MCF 10A (cell line): ENCODE measurements at regions not wholly inside any gene's neighbourhood (a gene's known extent, or its start where the extent isn't known, plus 50 kb on each side); places are given as distances from the start of the nearest gene placed in this dataset.
A peak's percentile ranks its signal among the peaks of the same experiment; 100 is the strongest.

ENCODE experiments used
- BruUV-seq: library from RNA; stranded (reverse); fragments of 400-500 nt; replicated peaks from 2 replicates; lab custom pipeline; 2021; lab: Mats Ljungman, UMichigan
- CTCF ChIA-PET: fragments of 300-600 bp; sonication (Branson Sonifier 250); formaldehyde crosslinking; extraction: SDS; loops from one replicate; lab custom pipeline; 2021; ENCODE audit warnings: antibody characterized with exemption, inconsistent platforms; lab: Yijun Ruan, JAX
- POLR2A ChIA-PET: fragments of 300-600, 350-650 bp; sonication (Branson Sonifier 250); formaldehyde crosslinking; extraction: SDS; loops from one replicate; lab custom pipeline; 2020; ENCODE audit warnings: antibody characterized with exemption, inconsistent platforms; lab: Yijun Ruan, JAX
- DNase-seq: peaks from one replicate; pipeline ENCODE4 v3.0.0-alpha.2; 2018; ENCODE audit not compliant: unreplicated experiment
- H3K27ac Mint-ChIP-seq: one replicate; pipeline ENCODE4 v1.8.0; 2022; ENCODE audit warnings: mild to moderate bottlenecking, low read depth, mixed read lengths; ENCODE audit not compliant: unreplicated experiment
- H3K27me3 Mint-ChIP-seq: one replicate; pipeline ENCODE4 v1.8.0; 2022; ENCODE audit warnings: mixed read lengths; ENCODE audit not compliant: insufficient read depth, unreplicated experiment
- H3K36me3 Mint-ChIP-seq: one replicate; pipeline ENCODE4 v1.8.0; 2022; ENCODE audit warnings: mild to moderate bottlenecking, moderate library complexity, mixed read lengths; ENCODE audit not compliant: insufficient read depth, unreplicated experiment
- H3K4me1 Mint-ChIP-seq: one replicate; pipeline ENCODE4 v1.8.0; 2022; ENCODE audit warnings: mixed read lengths; ENCODE audit not compliant: insufficient read depth, unreplicated experiment
- H3K4me3 Mint-ChIP-seq: one replicate; pipeline ENCODE4 v1.8.0; 2022; ENCODE audit warnings: mild to moderate bottlenecking, moderate library complexity, mixed read lengths; ENCODE audit not compliant: unreplicated experiment
- H3K9me3 Mint-ChIP-seq: one replicate; pipeline ENCODE4 v1.8.0; 2022; ENCODE audit warnings: mixed read lengths; ENCODE audit not compliant: unreplicated experiment
- CTCF ChIP-seq: fragments of 200-600 bp; IDR thresholded peaks from one replicate; pipeline ENCODE4 v1.8.0; 2022; ENCODE audit warnings: antibody characterized with exemption, mild to moderate bottlenecking; ENCODE audit not compliant: unreplicated experiment
- intact Hi-C: fragments of 100-400 bp; cut with micrococcal nuclease; formaldehyde crosslinking; loops from 2 replicates; pipeline ENCODE4 v1.14.1; 2022

GRCh38 chr4:17120761-17121160 is 222.3 kb upstream of the LDB2 start:
- no peak overlapping the region for H3K4me3 Mint-ChIP-seq
- intact Hi-C loops, result no loop called here
- BruUV-seq, result no TSS peak

GRCh38 chr4:17117746-17118145 is 219.3 kb upstream of the LDB2 start:
- DNase-seq, result no peak
- no peaks in the 10 kb centered on the region for H3K36me3 Mint-ChIP-seq
- H3K27me3 Mint-ChIP-seq, result no peaks in the 10 kb centered on the region
- H3K27ac Mint-ChIP-seq, result no peak overlapping the region
- intact Hi-C loops, result loop anchor here (10.0 kb wide), 1 partner anchor 207 kb away; no protein-coding TSS in a partner anchor
- BruUV-seq, result no TSS peak
- H3K4me1 Mint-ChIP-seq, result no peaks in the 10 kb centered on the region
- no peak for TF ChIP-seq CTCF
- ChIA-PET CTCF (no interaction called here), POLR2A (no interaction called here)
- peaks cover 7% of the 10 kb centered on the region for H3K9me3 Mint-ChIP-seq
- H3K4me3 Mint-ChIP-seq, result no peak overlapping the region

More at GRCh38 chr4:17120761-17121160, 222.3 kb upstream of the LDB2 start:
- Mint-ChIP-seq H3K36me3 (no peaks in the 10 kb centered on the region), H3K27ac (no peak overlapping the region), H3K27me3 (no peaks in the 10 kb centered on the region), H3K4me1 (no peaks in the 10 kb centered on the region), H3K9me3 (no peaks in the 10 kb centered on the region)
- ChIA-PET POLR2A (no interaction called here), CTCF (interaction anchor here (0.9 kb wide), 1 partner anchor 9 kb away, joined by 3 read pairs; no protein-coding TSS in a partner anchor)
- peak; percentile 14 for DNase-seq
- TF ChIP-seq CTCF, result no peak

GRCh38 chr4:17115583-17115982 is 217.1 kb upstream of the LDB2 start:
- ChIA-PET POLR2A (no interaction called here), CTCF (interaction anchor here (0.6 to 1.1 kb wide), 5 partner anchors 13 to 305 kb away, joined by 3 to 4 read pairs (median 3); no protein-coding TSS in a partner anchor)
- Mint-ChIP-seq H3K4me1 (no peaks in the 10 kb centered on the region), H3K27ac (no peak overlapping the region), H3K27me3 (no peaks in the 10 kb centered on the region), H3K36me3 (no peaks in the 10 kb centered on the region), H3K9me3 (peaks cover 7% of the 10 kb centered on the region), H3K4me3 (no peak overlapping the region)
- BruUV-seq, result no TSS peak
- no peak for DNase-seq
- intact Hi-C loops, result loop anchor here (10.0 kb wide), 1 partner anchor 209 kb away; no protein-coding TSS in a partner anchor
- TF ChIP-seq CTCF, result no peak

GRCh38 chr4:17112292-17112659 is 213.8 kb upstream of the LDB2 start:
- no peaks in the 10 kb centered on the region for H3K27me3 Mint-ChIP-seq
- no peak overlapping the region for H3K4me3 Mint-ChIP-seq
- H3K9me3 Mint-ChIP-seq, result peaks cover 14% of the 10 kb centered on the region
- H3K36me3 Mint-ChIP-seq, result no peaks in the 10 kb centered on the region
- CTCF ChIA-PET, result interaction anchor here (1.0 kb wide), 1 partner anchor 8 kb away, joined by 3 read pairs; no protein-coding TSS in a partner anchor
- DNase-seq, result peak; percentile 63
- no peaks in the 10 kb centered on the region for H3K4me1 Mint-ChIP-seq
- intact Hi-C loops, result loop anchor here (10.0 kb wide), 1 partner anchor 213 kb away; no protein-coding TSS in a partner anchor
- no TSS peak for BruUV-seq
- peak; percentile 35 for TF ChIP-seq CTCF
- no peak overlapping the region for H3K27ac Mint-ChIP-seq
- POLR2A ChIA-PET, result no interaction called here
